DOHH2 (cell line): ENCODE measurements at regions not wholly inside any gene's neighbourhood (a gene's known extent, or its start where the extent isn't known, plus 50 kb on each side); places are given as distances from the start of the nearest gene placed in this dataset.

Experiments used
- H3F3A ChIP-seq: fragments of 200-600 bp; sonication (generic), shearing (Covaris generic); 2 replicates; pipeline ENCODE4 v1.6.0; 2016; ENCODE audit warnings: antibody characterized with exemption, mild to moderate bottlenecking; ENCODE audit not compliant: control insufficient read depth, insufficient read depth
- H3K27ac ChIP-seq: fragments of 200-600 bp; sonication (generic); 2 replicates; pipeline ENCODE4 v1.5.1; 2014; ENCODE audit warnings: low read depth, mild to moderate bottlenecking, low read length, moderate library complexity
- H3K27me3 ChIP-seq: fragments of 200-600 bp; sonication (generic); 2 replicates; pipeline ENCODE4 v1.6.1; 2014; ENCODE audit warnings: mild to moderate bottlenecking, low read length, mixed read lengths; ENCODE audit not compliant: control insufficient read depth
- H3K36me3 ChIP-seq: fragments of 200-600 bp; sonication (generic); 2 replicates; pipeline ENCODE4 v1.6.1; 2014; ENCODE audit warnings: mild to moderate bottlenecking, low read length, moderate library complexity, mixed read lengths; ENCODE audit not compliant: control insufficient read depth
- H3K4me1 ChIP-seq: fragments of 200-600 bp; sonication (generic); 2 replicates; pipeline ENCODE4 v1.6.1; 2014; ENCODE audit warnings: mild to moderate bottlenecking, low read length, mixed read lengths; ENCODE audit not compliant: control insufficient read depth
- H3K4me2 ChIP-seq: fragments of 200-600 bp; sonication (generic); 2 replicates; pipeline ENCODE4 v1.6.0; 2014; ENCODE audit warnings: mild to moderate bottlenecking, low read length, moderate library complexity
- H3K4me3 ChIP-seq: fragments of 200-600 bp; sonication (generic); 2 replicates; pipeline ENCODE4 v1.5.1; 2014; ENCODE audit warnings: mild to moderate bottlenecking, low read length, mixed read lengths
- H3K79me2 ChIP-seq: fragments of 200-600 bp; sonication (generic); 2 replicates; pipeline ENCODE4 v1.6.1; 2014; ENCODE audit warnings: mild to moderate bottlenecking, low read length, mixed read lengths; ENCODE audit not compliant: control insufficient read depth
- H3K9me2 ChIP-seq: fragments of 200-600 bp; sonication (generic); replicated peaks from 2 replicates; pipeline ENCODE4 v1.6.1; 2014; ENCODE audit warnings: mild to moderate bottlenecking, low read length, mixed read lengths; ENCODE audit not compliant: control insufficient read depth
- H3K9me3 ChIP-seq: fragments of 200-600 bp; sonication (generic); 2 replicates; pipeline ENCODE4 v1.6.1; 2014; ENCODE audit warnings: antibody characterized with exemption, low read length, mixed read lengths; ENCODE audit not compliant: control insufficient read depth, insufficient read depth
- H4K20me1 ChIP-seq: fragments of 200-600 bp; sonication (generic); 2 replicates; pipeline ENCODE4 v1.6.0; 2014; ENCODE audit warnings: low read depth, mild to moderate bottlenecking, antibody characterized with exemption, low read length, moderate library complexity; ENCODE audit not compliant: control insufficient read depth, insufficient read depth
- CTCF ChIP-seq: fragments of 200-600 bp; sonication (generic); IDR thresholded peaks from one replicate; pipeline ENCODE4 v1.5.1; 2014; ENCODE audit warnings: antibody characterized with exemption, mild to moderate bottlenecking, low read depth, low read length; ENCODE audit not compliant: poor library complexity, severe bottlenecking
- EZH2phosphoT487 ChIP-seq: fragments of 200-600 bp; sonication (generic); IDR thresholded peaks from 2 replicates; pipeline ENCODE4 v1.6.1; 2017; ENCODE audit warnings: borderline replicate concordance, mild to moderate bottlenecking, antibody characterized with exemption, low read length, moderate library complexity, mixed read lengths

GRCh38 chr15:93270937-93271467, 182.0 kb upstream of the RGMA start:
- no peak for TF ChIP-seq CTCF
- TF ChIP-seq EZH2phosphoT487, result no peak
- no peaks in the 10 kb centered on the region for H3K79me2 ChIP-seq
- no peaks in the 10 kb centered on the region for H3K27me3 ChIP-seq
- H3K36me3 ChIP-seq, result no peaks in the 10 kb centered on the region
- H3K4me3 ChIP-seq, result no peak overlapping the region
- H3K9me3 ChIP-seq, result no peaks in the 10 kb centered on the region
- no peaks in the 10 kb centered on the region for H3K4me1 ChIP-seq
- no peaks in the 10 kb centered on the region for H4K20me1 ChIP-seq
- no peak overlapping the region for H3K4me2 ChIP-seq
- no peaks in the 10 kb centered on the region for H3K9me2 ChIP-seq
- no peak overlapping the region for H3K27ac ChIP-seq
- no peaks in the 10 kb centered on the region for H3F3A ChIP-seq

DNA sequence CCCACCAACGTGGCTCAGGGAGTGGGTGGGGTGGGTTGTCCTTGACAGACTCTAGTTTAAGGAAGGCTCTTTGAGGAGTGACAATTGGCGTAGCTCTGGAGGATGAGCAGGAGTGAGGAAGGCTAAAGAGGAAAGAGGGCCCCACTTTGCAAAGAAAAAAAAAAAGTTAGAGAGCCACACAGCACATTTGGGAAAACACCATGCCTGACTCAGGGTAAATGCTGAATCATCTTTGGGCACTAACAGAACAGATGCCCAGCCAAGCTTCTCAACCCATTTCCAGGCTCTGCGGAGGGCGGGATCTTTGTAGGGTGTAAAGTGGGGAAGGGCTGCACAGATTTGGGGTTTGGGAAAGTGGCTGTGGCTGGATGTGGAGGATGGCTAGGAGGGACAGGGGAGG, 179.1 kb upstream of the RGMA start:
- TF ChIP-seq EZH2phosphoT487 (no peak), CTCF (no peak)
- Histone ChIP-seq H3K9me3 (no peaks in the 10 kb centered on the region), H3K4me2 (no peak overlapping the region), H3K4me1 (no peaks in the 10 kb centered on the region), H3K79me2 (no peaks in the 10 kb centered on the region), H3K36me3 (no peaks in the 10 kb centered on the region), H3K9me2 (no peaks in the 10 kb centered on the region), H3K27ac (no peak overlapping the region), H4K20me1 (no peaks in the 10 kb centered on the region), H3F3A (no peaks in the 10 kb centered on the region), H3K4me3 (no peak overlapping the region), H3K27me3 (no peaks in the 10 kb centered on the region)

DNA sequence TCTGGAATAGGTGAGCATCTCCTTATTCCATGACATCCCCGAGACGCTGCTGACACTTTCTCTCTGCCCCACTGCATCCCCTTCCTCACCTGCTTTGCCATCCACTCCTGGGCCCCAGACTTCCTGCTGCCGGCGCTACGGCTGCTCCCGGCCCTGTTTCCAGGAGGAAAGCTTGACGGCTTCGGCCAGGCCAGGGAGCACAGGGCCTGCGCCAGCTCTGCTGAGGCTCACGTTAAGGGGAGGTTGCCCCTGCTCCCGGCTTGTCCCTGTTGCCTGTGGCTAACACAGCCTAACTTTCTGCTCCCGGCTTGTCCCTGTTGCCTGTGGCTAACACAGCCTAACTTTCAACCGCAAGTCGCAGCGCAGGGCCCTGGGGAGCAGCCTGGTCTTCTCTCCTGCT, 177.3 kb upstream of the RGMA start:
- H3K9me3 ChIP-seq, result no peaks in the 10 kb centered on the region
- H3F3A ChIP-seq, result no peaks in the 10 kb centered on the region
- no peaks in the 10 kb centered on the region for H3K4me1 ChIP-seq
- no peaks in the 10 kb centered on the region for H3K9me2 ChIP-seq
- no peaks in the 10 kb centered on the region for H3K36me3 ChIP-seq
- TF ChIP-seq CTCF (no peak), EZH2phosphoT487 (no peak)
- H4K20me1 ChIP-seq, result no peaks in the 10 kb centered on the region
- no peak overlapping the region for H3K27ac ChIP-seq
- H3K4me2 ChIP-seq, result no peak overlapping the region
- no peaks in the 10 kb centered on the region; the same call in 1 of the 2 replicates for H3K27me3 ChIP-seq
- H3K4me3 ChIP-seq, result no peak overlapping the region
- no peaks in the 10 kb centered on the region for H3K79me2 ChIP-seq

DNA sequence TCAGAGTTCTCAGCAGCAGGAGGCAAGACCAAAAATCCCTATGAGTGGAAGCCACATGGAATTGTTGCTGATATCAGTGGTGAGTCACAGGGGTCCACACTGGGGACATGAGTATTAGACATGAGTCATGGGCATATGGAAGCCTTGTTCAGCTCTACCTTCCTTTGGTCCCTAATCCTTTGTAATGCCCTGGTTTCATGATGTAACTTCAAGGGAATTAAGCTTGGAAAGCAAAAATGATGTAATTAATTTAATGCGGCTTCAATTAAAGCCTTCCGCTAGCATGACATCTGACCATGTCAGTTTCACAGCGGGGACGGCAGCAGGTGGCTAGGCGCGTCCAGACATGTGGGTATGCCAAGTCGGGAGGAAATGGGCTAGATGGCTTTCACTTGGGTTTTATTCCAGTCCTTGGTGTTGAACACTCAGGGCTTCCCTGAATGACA, 176.1 kb upstream of the RGMA start:
- H3K4me3 ChIP-seq, result no peak overlapping the region
- H3K4me2 ChIP-seq, result no peak overlapping the region
- no peaks in the 10 kb centered on the region for H3K79me2 ChIP-seq
- no peaks in the 10 kb centered on the region for H3F3A ChIP-seq
- no peaks in the 10 kb centered on the region for H3K36me3 ChIP-seq
- no peaks in the 10 kb centered on the region for H3K9me3 ChIP-seq
- H3K4me1 ChIP-seq, result no peaks in the 10 kb centered on the region
- no peaks in the 10 kb centered on the region; the same call in 1 of the 2 replicates for H3K27me3 ChIP-seq
- no peak overlapping the region for H3K27ac ChIP-seq
- no peaks in the 10 kb centered on the region for H3K9me2 ChIP-seq
- TF ChIP-seq CTCF (no peak), EZH2phosphoT487 (no peak)
- no peaks in the 10 kb centered on the region for H4K20me1 ChIP-seq
